Globus pallidus (tissue), 1 donor: ENCODE measurements at regions not wholly inside any gene's neighbourhood (a gene's known extent, or its start where the extent isn't known, plus 50 kb on each side); places are given as distances from the start of the nearest gene placed in this dataset.
A peak's percentile ranks its signal among the peaks of the same experiment; 100 is the strongest.

ENCODE experiments used
- DNase-seq: peaks from one replicate; pipeline ENCODE4 v3.0.0-alpha.2; 2015; ENCODE audit warnings: low spot score

GRCh38 chr3:70120357-70120966 is 120.9 kb downstream of the SAMMSON start:
- peak; percentile 26 for DNase-seq

- DNase-seq = no peak
Measured at GRCh38 chr3:70127192-70127591, 127.7 kb downstream of the SAMMSON start.

GRCh38 chr3:70137366-70137765 is 137.8 kb downstream of the SAMMSON start:
- DNase-seq = no peak

GRCh38 chr3:70138606-70139005 is 139.1 kb downstream of the SAMMSON start:
- no peak for DNase-seq
